DMS53 treated with DMSO at 0.1 percent for 48 hours (cell line): ENCODE measurements at regions not wholly inside any gene's neighbourhood (a gene's known extent, or its start where the extent isn't known, plus 50 kb on each side); places are given as distances from the start of the nearest gene placed in this dataset.
"Not testable (repeated sequence)": the region's sequence is repeated elsewhere in the genome, so short reads cannot be mapped to it uniquely, and the experiment has no call there.

Experiments used
- DNase-seq: peaks from one replicate; lab custom pipeline; 2025; ENCODE audit not compliant: unreplicated experiment; lab: John Stamatoyannopoulos, UW

- DNase-seq, result no peak
Measured at GRCh38 chr4:131534944-131535645, 1614.0 kb upstream of the PCDH10 start.

- DNase-seq, result no peak
Measured at GRCh38 chr4:131540256-131540655, 1608.8 kb upstream of the PCDH10 start.

- no peak for DNase-seq
Measured at GRCh38 chr4:131547506-131547981, 1601.5 kb upstream of the PCDH10 start.

- DNase-seq, result no peak
Measured at GRCh38 chr4:131551306-131551705, 1597.8 kb upstream of the PCDH10 start.

GRCh38 chr4:131566026-131566425 is 1583.1 kb upstream of the PCDH10 start:
- DNase-seq, result no peak

- DNase-seq, result no peak
Measured at GRCh38 chr4:131584587-131584986, 1564.5 kb upstream of the PCDH10 start.

- DNase-seq, result no peak
Measured at GRCh38 chr4:131595140-131595539, 1554.0 kb upstream of the PCDH10 start.

- DNase-seq, result no peak
Measured at GRCh38 chr4:131603705-131604104, 1545.4 kb upstream of the PCDH10 start.

- no peak for DNase-seq
Measured at GRCh38 chr4:131609039-131609438, 1540.1 kb upstream of the PCDH10 start.

- not testable (repeated sequence) for DNase-seq
Measured at GRCh38 chr4:131610517-131610916, 1538.6 kb upstream of the PCDH10 start.

GRCh38 chr4:131613086-131613823 is 1535.8 kb upstream of the PCDH10 start:
- DNase-seq, result no peak

- peak; percentile 14 for DNase-seq
Measured at GRCh38 chr4:131613824-131614216, 1535.3 kb upstream of the PCDH10 start.

- no peak for DNase-seq
Measured at GRCh38 chr4:131632877-131633276, 1516.2 kb upstream of the PCDH10 start.

- DNase-seq, result no peak
Measured at GRCh38 chr4:131635191-131635590, 1513.9 kb upstream of the PCDH10 start.

- no peak for DNase-seq
Measured at GRCh38 chr4:131638781-131639180, 1510.3 kb upstream of the PCDH10 start.

- DNase-seq, result no peak
Measured at GRCh38 chr4:131644619-131645018, 1504.5 kb upstream of the PCDH10 start.

GRCh38 chr4:131649227-131649626 is 1499.9 kb upstream of the PCDH10 start:
- DNase-seq, result no peak

- DNase-seq, result no peak
Measured at GRCh38 chr4:131650951-131651350, 1498.1 kb upstream of the PCDH10 start.

GRCh38 chr4:131683314-131683713 is 1465.8 kb upstream of the PCDH10 start:
- DNase-seq, result not testable (repeated sequence)

- DNase-seq, result no peak
Measured at GRCh38 chr4:131721883-131722282, 1427.2 kb upstream of the PCDH10 start.

- DNase-seq, result not testable (repeated sequence)
Measured at GRCh38 chr4:131723069-131723468, 1426.0 kb upstream of the PCDH10 start.

- DNase-seq, result not testable (repeated sequence)
Measured at GRCh38 chr4:131724847-131725246, 1424.2 kb upstream of the PCDH10 start.
